HG03442 (cell line): ENCODE measurements at regions not wholly inside any gene's neighbourhood (a gene's known extent, or its start where the extent isn't known, plus 50 kb on each side); places are given as distances from the start of the nearest gene placed in this dataset.
"Not testable (repeated sequence)": the region's sequence is repeated elsewhere in the genome, so short reads cannot be mapped to it uniquely, and the experiment has no call there.

ENCODE experiments used
- ATAC-seq: cut with Tn5 transposase; IDR thresholded peaks from one replicate; pipeline ENCODE4 v1.9.1; 2021; ENCODE audit warnings: mild to moderate bottlenecking, moderate library complexity; ENCODE audit not compliant: unreplicated experiment

- no peak for ATAC-seq
Observed at GRCh38 chr10:23543691-23544380, 105.0 kb downstream of the OTUD1 start.

DNA sequence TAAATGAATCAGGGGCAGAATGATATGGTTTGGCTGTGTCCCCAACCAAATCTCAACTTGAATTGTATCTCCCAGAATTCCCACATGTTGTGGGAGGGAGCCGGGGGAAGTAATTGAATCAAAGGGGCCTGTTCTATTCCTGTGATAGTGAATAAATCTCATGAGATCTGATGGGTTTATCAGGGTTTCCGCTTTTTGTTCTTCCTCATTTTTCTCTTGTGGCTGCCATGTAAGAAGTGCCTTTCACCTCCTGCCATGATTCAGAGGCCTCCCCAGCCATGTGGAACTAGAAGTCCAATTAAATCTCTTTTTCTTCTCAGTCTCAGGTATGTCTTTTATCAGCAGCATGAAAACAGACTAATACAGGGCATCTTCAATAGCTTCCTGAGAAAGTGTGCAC is 107.0 kb downstream of the OTUD1 start:
- ATAC-seq = not testable (repeated sequence)

GRCh38 chr10:23556727-23557440 is 118.0 kb downstream of the OTUD1 start:
- ATAC-seq = no peak

DNA sequence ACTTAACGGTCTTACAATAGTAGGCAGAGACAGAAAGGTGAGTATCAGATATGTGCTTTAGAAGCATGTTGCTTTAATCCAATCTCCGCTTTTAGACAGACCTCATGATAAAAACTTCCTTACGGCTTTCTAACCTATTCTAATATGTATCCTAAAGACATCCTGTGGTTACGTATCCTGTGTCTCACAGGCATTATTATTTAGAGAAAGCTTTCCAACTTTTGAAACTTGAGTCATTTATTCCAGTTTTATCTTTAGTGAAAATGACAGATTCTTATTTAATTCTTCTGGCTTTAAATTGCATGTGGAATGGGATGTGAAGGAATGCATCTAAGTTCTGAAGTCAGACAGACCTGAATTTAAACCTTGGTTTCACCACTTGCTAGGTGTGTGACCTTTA is 118.9 kb downstream of the OTUD1 start:
- ATAC-seq = no peak

- no peak for ATAC-seq
Observed at GRCh38 chr10:23558361-23558799, 119.5 kb downstream of the OTUD1 start.

- ATAC-seq = no peak
Observed at GRCh38 chr10:23568996-23569395, 130.1 kb downstream of the OTUD1 start.

DNA sequence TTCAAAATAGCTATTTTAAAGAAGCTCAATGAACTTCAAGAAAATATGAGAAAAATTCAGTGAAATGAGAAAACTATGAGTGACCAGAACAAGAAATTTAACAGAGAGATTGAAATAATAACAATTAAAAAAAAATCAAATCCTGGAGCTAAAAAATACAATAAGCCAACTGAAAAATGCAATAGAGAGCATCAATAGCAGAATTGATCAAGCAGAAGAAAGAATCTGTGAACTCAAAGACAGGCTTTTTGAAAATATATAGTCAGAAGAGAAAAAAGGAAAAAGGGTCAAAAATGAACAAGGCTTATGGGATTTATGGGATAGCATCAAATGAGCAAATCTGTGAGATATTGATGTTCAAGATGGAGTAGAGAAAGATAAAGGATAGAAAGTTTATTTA is 133.0 kb downstream of the OTUD1 start:
- ATAC-seq = no peak

- ATAC-seq = no peak
Observed at GRCh38 chr10:23581906-23582450, 143.1 kb downstream of the OTUD1 start.

DNA sequence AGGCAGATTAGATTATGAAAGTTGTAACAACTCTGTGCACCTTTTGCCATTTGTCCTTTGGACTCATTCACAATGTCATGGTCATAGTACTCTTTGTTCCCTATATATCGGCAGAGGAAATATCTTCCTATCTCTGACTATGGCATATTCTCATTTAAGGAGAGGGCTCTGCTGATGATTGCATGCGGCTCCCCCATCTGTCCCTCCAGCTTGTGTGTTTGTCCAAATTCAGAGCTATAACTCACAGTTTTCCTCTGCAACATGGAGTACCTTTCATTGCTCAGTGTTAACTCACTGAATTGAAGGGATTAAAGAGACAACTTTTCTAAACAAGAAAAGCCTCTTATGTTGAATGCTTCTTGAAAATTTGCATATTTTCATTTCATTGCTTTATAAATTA is 145.5 kb downstream of the OTUD1 start:
- ATAC-seq = no peak

DNA sequence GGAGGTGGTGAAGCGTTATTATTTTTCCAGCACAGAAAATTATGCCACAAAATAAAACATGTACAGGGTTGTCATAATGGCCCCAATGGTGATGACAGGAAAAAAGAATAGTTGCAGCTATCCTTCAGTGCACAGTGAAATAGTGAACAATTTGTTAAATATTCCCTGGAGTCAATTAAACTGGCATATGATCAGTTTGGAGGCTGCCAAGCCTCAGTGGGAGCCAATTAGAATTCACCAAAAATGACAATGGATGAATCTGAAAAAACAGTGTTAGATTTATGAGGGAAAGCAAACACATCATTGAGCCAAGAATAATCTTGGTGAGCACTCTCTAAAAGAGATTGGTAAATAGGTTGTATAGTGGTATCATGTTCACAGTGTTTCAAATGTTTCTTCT is 146.3 kb downstream of the OTUD1 start:
- ATAC-seq = no peak

DNA sequence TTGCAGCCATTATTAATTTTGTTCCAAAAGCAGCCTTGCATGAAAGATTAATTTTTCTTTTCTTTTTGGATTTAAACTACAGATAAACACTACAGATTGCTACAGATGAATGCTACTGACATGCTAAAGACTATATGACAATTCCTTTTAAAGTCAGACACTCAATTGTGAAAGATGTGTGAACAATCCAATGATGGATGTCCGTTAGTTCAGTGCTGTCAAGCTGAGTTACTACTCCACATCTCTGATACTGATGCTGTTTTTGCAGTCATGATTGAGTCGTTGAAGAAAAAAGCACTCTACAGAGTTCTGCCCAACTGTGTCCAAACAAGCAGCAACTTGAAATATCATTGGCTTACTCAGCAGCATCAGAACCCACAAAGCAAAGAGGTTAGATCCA is 146.8 kb downstream of the OTUD1 start:
- ATAC-seq = no peak

GRCh38 chr10:23595278-23595677 is 156.4 kb downstream of the OTUD1 start:
- not testable (repeated sequence) for ATAC-seq

DNA sequence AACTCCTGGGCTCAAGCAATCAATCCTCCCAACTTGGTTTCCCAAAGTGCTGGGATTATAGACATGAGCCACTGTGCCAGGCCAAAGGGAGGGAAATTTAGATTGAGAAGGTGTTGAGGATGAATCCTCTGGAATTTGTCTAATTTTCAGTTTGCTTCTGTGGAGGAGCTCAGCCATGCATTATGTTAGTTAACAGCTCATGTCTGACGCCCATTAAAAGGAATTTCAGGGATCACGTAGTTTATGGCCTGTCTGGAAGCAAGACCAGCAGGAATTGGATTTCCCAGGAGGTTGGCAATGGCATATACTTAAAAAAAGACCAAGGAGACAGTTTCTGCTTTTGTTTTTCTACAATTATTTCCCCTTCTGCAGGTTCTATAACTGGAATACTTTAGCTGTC is 165.7 kb downstream of the OTUD1 start:
- ATAC-seq = no peak

DNA sequence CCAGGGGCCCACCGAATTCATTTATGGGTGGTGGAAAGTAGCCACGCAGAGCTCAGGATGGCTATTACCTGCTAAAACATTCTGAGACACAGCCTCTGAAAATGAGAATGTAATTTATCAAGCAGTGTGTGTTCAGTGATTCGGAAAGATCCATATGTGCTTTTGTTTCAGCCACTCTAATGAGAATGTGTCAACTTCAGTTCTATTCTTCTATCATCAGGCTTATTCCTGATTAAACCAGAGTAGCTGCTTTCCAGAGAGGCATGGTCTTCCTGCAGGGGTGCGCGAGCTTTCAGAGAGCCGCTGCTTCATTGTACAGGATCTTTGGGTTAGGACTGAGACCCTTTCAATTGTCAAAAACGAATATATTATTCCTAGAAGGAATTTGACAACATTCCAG is 167.6 kb downstream of the OTUD1 start:
- ATAC-seq = no peak

GRCh38 chr10:23608926-23609325 is 170.1 kb downstream of the OTUD1 start:
- ATAC-seq = no peak

GRCh38 chr10:23610626-23611307 is 171.9 kb downstream of the OTUD1 start:
- ATAC-seq = no peak

DNA sequence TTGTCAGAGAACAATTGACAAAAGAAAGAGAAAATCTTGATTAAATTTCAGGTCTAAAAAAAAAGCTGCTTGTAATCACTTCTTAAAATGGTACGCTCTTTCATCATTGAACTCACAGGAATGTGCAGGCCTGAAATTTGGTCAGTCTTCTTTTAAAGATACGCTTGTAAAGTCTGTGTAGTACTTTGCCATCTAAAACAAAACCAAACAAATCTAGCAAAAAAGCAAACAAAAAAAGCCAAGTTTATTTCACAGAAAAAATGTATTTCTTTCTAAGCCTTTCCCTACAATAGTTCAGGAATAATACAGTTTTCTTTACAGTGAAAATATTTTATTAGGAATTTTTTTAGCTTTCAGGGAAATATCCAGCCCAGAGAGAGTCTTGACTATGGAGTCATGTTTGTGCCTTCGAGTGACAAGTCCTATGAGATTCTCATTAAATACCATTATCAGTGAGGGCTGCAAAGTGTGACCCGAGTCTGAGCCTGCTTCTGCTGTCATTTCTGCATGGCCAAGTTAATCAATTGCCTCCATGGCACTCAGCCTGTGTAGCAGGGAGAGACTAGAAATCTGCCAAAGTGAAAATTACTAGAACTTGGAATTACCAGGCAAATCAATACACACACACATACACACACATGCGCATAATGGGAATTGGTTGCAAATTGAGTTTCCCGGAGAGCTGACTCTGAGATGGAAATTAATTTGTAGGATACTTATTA is 172.6 kb downstream of the OTUD1 start:
- no peak for ATAC-seq

DNA sequence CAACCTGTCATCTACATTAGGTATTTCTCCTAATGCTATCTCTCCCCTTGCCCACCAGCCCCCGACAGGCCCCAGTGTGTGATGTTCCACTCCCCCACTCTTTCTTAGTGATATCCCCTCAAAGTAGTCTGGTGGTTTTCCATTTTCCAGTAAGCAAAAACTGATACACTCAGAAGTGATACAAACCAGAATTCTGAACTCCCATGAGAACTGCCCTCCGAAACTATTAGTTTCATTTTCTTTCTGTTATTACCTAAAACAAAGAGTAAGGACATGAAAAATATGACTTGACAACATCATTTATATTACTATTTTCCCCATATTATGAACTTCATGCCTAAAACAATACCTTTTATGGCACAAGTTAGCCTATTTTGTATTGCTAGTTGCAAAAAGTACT is 175.0 kb downstream of the OTUD1 start:
- peak; percentile 58 for ATAC-seq

DNA sequence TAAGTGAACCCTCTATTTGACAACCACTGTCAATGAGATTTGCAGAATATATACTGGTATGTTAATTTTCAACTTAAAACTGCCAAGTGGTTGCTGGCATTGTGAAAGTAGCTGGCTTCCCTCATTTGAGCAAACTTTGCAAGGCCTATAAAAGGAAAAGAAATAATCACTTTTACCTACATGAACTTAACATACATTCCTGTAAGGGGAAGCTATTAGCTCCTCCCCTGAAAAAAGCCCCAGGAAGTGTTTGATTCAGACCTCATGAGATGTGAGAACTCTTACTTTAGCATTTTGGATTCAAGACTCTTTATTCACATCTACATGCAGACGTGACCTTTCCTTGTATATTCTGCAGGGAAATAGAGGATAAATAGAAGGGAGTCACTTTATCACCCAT is 175.6 kb downstream of the OTUD1 start:
- ATAC-seq = peak; percentile 45

DNA sequence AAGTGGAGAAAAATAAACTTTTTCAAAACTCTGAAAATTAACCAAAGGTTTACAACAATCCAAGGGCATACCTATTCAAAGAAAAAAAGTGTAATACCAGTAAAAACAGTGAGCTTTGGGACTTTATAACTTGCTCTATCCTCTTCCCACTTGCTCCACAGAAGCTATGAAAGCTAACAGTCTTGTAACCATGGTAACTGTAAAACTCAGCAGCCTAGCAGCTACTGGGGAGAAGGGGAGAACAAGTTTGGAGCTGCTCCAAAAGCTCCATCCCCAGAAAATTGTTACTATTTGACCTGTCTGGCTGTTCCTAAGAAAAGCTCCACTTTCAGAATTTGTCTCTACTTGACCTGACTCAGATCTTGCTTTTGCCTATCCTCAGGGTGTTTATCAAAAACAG is 191.5 kb downstream of the OTUD1 start:
- no peak for ATAC-seq

DNA sequence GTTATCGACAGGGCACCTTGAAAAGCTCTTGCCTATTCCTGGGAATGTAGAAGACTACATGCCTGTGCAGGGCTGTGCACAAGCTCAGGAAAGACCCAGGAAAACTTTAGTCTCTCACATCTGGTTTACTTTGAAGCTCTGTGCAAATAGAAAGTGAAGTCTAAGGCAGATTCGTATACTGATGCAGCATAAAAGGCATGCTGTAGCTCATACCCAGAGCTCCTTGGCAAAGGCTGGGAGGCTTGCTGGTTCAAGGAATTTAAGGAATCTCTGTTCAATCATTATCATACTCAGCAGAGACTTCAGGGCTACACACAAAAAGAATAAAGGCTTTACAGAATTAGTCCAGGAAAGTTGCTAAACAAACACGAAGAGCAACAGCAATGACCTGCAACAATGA is 192.0 kb downstream of the OTUD1 start:
- no peak for ATAC-seq
